ENCODE measurements at regions not wholly inside any gene's neighbourhood (a gene's known extent, or its start where the extent isn't known, plus 50 kb on each side); places are given as distances from the start of the nearest gene placed in this dataset.

DNA sequence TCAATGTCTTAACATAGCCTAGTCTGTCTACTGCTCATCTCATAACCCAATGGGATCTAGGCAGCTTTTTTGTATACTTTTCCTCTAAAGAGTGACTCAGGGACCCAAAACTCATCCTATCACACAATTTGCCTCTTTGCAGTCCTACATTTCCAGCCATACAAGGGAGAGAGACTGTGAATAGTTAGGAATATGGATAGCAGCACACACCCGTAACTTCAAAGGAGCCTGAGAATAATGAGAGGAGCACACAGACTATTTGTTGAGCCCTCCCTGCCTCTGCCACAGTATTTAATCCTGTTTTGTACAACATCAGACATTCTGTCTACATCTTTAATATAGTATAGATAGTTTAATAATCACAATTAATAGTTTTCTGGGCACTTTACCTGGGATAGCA lies 83.2 kb downstream of the AREG start:
- TF ChIP-seq, protein P1, sequence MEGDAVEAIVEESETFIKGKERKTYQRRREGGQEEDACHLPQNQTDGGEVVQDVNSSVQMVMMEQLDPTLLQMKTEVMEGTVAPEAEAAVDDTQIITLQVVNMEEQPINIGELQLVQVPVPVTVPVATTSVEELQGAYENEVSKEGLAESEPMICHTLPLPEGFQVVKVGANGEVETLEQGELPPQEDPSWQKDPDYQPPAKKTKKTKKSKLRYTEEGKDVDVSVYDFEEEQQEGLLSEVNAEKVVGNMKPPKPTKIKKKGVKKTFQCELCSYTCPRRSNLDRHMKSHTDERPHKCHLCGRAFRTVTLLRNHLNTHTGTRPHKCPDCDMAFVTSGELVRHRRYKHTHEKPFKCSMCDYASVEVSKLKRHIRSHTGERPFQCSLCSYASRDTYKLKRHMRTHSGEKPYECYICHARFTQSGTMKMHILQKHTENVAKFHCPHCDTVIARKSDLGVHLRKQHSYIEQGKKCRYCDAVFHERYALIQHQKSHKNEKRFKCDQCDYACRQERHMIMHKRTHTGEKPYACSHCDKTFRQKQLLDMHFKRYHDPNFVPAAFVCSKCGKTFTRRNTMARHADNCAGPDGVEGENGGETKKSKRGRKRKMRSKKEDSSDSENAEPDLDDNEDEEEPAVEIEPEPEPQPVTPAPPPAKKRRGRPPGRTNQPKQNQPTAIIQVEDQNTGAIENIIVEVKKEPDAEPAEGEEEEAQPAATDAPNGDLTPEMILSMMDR (IDR thresholded peaks at IDR 0.05; ENCODE audit: low read depth, low read length): no peak
- H3K4me3 ChIP-seq (ENCODE audit: low read depth, low read length): no peak overlapping the region

DNA sequence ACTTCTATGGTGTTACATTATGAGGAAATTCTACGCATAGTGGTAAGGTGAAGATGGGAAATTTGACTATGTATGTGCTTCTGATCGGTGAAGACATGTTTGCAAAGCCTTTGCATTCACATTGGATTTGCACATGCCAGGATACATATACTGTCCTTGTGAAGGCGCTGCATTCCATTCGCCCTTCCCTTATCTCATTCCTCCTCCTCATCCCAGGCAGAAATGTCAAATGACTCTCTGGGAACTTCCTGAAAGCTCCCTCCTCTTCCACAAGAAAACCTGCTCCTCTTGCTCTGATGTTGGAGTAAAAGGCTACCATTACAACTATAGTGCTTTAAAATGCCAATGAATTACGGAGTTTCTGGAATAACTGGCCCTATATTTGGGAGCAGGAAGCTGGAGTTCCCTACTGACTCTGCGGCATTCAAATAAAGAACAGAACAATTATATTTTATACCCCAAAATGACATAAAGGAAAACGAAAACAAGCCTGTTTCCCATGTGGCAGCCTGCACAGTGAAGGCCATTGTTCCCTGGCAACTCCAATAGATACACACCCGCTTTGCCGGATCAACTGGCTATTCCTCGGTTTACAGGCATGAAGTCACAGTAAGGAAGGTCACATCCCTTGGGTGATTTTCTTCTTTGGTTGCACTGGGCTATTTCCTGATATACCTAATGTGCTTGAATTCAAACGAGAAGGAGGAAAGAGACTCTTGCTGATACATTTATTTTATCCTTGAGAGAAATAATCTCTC lies 84.5 kb downstream of the AREG start:
- TF ChIP-seq, protein P1 (IDR thresholded peaks at IDR 0.05; ENCODE audit: low read depth, low read length): no peak
- H3K4me3 ChIP-seq (ENCODE audit: low read depth, low read length): no peak overlapping the region

DNA sequence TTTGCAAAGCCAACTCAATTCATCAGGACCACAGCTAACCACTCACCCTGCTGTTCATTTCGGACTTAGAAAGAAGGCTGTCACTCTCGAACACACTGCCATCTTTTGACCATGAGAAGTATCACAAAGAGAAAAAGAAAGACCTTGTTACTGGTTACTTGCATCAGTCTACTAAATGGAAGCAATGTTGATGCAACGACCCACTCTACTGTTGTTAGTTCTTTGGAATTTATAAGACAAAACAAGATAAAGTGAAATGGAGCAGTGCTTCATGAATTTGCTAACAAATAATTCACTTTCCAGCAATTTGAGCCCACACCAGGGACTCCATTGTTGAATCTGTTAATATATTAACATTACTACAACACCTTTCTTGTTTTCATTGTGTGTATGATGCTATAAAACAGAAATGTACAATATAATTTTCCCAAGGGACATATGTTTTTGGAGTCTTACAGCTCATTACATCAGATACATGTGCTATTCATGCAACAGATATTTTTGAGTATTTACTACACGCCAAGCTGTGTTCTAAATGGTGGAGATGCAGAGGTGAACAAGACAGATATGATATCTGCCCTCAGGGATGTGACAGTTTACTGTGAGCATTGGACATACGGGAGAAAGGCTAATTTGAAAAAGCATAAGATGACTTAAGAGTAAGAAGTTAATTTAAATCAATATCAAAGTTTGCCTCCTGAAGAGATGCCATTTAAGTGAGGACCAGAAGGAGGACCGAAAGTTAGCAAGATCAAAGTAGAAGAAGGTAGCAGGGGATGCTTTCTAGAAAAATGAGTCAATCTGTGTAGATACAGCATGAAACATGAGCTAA lies 87.2 kb downstream of the AREG start:
- no peak overlapping the region for H3K4me3 ChIP-seq (ENCODE audit: low read depth, low read length)
- TF ChIP-seq, protein P1 (IDR thresholded peaks at IDR 0.05; ENCODE audit: low read depth, low read length): peak; percentile 57

DNA sequence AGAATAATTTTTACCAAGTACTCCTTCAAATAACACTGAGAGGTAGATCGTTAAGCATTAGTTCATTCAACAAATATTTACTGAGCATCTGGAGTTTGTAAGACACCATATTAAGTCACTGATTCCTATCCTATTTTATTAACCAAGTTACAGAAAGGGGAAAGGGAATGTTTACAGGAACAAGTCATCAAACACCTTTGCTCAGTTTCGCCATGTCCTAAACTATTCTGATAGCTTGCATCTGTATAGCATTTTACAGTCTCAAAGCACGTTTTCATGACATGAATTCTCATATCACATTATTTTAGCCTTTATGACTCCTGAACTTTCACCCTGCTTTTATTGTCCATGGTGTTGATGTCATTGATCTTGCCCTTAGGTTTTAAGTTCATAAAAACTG lies 89.2 kb downstream of the AREG start:
- TF ChIP-seq, protein P1 (IDR thresholded peaks at IDR 0.05; ENCODE audit: low read depth, low read length): no peak

DNA sequence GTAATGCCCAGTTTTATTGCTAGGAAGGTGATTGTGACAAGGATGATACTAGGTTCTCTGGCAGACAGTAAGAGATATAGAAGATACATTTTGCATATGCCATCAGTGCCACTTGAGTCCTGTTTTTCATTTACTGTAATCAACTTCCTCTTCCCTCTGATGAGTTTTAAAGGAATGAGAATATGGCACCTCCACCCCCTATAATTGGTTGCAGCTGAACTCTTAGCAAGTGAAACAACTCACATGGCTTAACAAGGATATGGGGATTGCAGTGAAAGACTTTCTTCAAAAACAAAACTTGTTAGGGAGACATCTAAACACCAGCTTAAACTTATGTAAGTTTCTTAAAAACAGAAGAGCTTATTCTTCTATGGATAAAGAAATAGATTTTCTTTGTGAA lies 90.0 kb downstream of the AREG start:
- TF ChIP-seq, protein P1 (IDR thresholded peaks at IDR 0.05; ENCODE audit: low read depth, low read length): no peak
- no peak overlapping the region for H3K4me3 ChIP-seq (ENCODE audit: low read depth, low read length)

More for the DNA sequence above, 89.2 kb downstream of the AREG start:
- no peak overlapping the region for H3K4me3 ChIP-seq (ENCODE audit: low read depth, low read length)

DNA sequence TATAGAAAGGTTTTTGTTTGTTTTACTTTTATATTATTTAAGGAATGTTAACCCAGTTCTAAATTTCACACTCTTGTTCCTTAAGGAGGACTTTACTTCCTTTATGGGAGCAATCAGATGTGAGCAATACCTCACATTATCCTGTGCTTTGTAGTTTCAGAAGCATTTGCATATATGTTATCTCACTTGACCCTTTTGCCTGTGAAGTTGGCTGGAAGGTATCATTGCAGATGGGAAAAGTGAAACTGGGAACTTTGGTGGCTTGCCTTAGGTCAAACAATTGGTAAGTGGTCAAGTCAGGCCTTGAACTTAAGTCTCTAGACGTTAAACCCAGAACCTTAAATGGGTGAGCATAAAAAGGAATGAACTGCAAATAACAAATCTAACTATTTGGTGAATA lies 90.6 kb downstream of the AREG start:
- TF ChIP-seq, protein P1 (IDR thresholded peaks at IDR 0.05; ENCODE audit: low read depth, low read length): no peak
- H3K4me3 ChIP-seq (ENCODE audit: low read depth, low read length): no peak overlapping the region

DNA sequence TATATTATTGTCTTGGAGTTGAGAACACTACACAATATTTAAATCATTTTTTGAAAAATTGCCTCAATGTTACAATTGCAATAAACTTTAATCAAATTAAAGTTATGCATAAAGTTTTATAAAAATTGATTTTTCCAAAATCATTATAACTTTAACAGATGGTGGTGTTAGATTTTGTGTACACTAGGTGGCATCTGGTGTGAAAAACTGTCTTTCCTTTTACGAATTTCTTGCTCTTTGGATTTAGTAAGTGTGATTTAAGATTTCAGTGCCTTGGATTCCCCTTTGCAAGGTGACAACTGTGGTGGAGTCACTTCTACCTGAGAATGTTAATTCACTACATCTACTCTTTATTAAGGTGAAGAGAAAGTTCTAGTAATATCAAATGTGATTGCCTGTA lies 91.6 kb downstream of the AREG start:
- TF ChIP-seq, protein P1 (IDR thresholded peaks at IDR 0.05; ENCODE audit: low read depth, low read length): no peak
- no peak overlapping the region for H3K4me3 ChIP-seq (ENCODE audit: low read depth, low read length)
